ENCODE measurements at regions not wholly inside any gene's neighbourhood (a gene's known extent, or its start where the extent isn't known, plus 50 kb on each side); places are given as distances from the start of the nearest gene placed in this dataset.

DNA sequence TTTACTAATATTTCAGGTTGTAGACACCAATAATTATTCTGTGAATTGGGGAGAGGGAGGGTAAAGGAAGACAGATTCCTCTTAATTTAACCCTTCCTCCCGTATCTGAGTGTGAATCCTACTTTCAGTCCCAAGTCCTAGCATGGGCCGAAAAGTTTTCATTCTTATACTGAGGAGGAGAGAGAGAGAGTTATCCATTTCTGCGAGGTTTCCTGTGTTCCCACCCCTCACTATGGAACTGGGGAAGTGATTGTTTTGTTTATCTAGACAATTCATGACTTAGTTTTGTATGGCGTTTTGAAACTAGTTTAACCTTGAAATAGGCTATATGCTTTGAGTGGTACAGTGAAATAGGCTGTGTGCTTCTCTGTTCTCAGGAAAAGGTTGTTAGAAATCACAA lies 134.0 kb upstream of the DPYD start:
- no peak for DNase-seq

DNA sequence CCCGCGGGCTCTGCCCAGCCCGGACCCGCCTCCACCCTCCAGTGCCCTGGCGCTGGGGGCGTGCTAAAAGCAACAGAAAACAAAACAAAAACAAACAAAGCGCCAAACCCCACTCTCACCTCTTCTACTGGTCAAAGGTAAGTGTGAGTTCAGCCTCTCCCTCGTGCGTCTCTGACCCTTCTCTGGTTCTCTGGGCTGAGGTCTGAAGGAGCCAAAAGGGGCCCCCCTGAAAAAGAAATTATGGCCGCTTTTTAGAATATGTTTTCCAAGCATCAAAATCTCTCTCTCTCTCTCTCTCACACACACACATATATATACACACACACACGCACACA lies 133.5 kb upstream of the DPYD start:
- DNase-seq = no peak

DNA sequence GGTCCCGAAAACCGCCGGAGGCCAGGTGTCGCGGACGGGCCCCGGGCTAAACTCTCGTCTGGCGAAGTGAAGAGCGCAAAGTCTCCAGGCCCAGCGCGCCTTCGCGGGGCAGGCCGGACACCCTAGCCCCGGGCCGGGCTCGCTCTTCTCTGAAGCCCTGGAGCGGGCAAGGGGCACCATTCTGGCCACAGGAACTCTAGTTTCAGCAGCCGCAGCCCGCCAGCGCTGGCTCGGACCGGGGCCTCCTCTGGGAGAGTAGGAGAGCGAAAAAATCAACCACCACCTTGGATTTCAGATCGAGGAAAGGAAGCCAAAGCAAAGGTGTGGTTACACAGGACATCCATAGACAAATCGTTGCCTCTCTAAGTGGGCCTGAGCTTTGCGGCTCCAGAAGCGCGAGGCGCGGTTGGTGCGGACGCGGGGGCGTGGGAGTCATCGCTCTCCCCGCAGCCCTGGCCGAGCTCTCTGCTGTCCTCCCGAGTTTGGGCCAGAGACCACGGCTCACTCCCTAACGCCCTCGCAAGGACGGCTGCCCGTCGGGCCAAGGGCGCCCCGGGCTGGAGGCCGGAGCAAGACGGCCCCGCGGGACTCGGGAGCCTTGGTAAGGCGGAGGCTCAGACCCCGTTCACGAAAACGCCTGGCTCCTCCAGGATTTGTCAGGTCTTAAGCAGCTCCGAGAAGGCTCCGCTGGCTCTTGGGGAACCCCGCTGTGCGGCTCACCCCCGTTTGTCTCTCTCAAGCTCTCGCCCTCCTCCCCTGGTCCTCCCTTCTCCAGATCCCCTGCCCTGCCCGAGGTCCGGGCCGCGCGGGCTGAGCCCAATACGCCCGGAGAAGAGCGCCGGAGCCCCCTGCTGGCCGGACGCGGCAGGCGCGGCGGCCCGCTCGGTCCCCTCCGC lies 132.9 kb upstream of the DPYD start:
- DNase-seq = peak; percentile 57

DNA sequence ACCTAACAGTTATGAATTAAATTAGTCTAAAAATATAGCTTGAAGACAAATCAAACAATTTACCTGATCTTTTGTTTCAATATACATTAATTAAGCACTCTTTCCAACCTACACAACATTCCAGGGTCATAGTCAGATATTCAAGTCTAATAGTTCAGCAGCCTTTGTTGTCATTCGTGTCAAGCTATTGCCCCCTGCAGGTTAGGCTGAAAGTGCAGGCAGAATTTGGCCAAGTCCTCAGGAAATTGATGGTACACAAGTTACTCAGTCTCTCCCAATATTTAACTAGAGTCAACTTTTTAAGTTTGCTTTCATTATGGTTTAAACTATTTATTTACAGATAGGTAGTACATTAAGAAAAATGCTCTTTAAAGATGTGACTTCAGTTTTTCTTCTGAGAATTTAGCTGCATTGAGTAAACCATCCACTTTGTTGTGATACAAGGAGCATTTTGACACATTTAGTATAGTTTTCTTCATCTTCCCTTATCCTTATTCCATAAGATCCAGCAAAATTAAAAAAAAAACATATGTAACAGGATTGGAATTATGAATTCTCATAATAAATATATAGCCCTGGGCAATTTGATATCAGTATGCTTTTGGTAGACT lies 130.3 kb upstream of the DPYD start:
- peak; percentile 74 for DNase-seq

DNA sequence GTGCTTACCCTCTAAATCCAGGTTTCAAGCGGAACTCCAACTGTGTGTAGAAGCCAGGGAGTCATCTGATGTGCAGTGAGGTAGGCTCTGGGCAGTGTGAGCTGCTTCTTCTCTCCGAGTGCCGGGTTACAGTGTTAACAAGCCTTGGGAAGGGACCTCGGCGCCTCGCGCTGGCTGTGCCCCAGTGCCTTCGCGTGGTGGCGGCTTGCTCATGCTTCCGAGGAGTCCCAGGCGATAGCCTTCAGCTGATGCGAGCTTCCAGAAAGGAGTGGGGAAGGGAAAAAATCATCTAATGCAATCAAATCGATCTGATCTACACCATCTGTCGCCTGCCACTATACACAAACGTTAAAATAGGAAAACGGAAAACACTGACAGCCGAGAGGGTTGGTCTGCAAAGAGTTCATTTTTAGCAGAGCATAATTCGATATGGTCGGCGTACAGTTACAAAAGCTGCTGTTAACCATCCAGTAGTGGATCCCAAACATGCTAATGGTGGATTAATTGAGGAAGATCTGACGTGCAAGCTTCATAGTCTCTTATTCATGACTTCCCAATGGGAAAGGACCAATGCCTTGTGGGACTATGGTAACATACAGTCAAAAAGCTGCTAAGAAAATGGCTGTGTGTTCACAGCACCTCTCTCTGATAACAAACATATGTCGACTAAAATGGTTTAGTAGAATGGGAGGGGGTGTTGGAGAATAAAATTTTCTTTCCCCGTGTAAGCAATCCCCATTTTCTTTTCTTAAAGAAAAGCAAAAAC lies 128.7 kb upstream of the DPYD start:
- DNase-seq = no peak

DNA sequence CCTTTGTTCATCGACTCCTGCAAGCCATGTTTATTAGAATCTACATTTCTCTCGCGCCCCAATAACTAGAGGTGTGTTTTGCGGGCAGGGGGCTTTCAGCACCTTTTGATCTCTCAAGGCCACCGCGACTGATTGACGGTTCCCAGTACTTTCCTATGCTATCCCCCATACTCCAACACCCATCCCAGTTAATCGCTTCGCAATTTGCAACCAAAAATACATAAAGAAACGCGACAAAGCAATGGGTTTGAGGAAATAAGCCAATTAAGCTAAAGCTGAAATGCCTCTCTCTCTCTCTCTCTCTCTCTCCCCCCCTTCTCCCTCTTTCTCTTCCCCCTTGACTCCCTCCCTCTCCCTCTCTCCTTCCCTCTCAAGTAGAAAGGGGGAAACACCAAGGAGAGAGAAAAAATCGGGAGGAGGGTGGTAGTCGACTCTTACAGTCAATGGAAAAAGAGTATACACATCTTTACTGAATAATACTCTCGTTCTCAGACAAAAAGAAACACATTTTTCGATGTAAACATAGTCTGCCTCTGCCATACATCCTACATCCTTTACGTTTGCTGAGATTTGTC lies 128.0 kb upstream of the DPYD start:
- DNase-seq = no peak

DNA sequence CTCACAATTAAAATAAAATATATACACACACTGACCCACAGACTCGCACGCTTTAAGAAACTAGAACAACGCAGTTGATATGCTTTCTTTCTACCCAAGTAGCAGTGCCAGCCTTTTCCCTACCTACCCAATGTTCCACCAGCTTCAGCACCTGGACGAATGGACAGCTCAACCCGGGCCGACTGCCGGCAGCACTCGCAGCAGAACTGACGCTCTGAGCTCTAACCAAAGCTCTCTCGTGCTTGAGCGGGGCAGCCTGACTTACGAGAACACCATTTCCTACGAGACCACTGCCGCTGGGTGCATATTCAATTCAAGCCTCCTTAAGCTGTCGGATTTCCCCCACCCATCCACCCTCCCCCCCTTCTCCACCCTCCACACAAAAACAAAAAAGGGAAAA lies 127.4 kb upstream of the DPYD start:
- DNase-seq = no peak

DNA sequence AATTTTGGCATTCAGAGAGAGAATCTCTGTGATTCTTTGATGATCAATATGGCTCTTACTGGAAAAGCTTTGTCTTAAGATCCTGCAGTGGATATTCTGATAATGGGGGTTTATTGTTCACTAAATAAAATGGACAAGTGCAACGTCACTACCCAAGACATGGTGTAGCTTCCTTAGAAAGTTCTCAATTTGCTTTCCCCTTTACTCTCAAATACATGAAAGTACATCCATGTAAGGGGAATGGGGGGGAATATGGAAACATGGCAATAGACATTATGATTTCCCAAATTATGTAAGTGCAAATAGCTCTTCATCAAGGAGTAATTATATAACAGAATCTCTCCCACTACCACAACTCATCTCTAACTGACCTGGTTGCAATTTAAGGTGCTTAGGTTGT lies 126.3 kb upstream of the DPYD start:
- no peak for DNase-seq

DNA sequence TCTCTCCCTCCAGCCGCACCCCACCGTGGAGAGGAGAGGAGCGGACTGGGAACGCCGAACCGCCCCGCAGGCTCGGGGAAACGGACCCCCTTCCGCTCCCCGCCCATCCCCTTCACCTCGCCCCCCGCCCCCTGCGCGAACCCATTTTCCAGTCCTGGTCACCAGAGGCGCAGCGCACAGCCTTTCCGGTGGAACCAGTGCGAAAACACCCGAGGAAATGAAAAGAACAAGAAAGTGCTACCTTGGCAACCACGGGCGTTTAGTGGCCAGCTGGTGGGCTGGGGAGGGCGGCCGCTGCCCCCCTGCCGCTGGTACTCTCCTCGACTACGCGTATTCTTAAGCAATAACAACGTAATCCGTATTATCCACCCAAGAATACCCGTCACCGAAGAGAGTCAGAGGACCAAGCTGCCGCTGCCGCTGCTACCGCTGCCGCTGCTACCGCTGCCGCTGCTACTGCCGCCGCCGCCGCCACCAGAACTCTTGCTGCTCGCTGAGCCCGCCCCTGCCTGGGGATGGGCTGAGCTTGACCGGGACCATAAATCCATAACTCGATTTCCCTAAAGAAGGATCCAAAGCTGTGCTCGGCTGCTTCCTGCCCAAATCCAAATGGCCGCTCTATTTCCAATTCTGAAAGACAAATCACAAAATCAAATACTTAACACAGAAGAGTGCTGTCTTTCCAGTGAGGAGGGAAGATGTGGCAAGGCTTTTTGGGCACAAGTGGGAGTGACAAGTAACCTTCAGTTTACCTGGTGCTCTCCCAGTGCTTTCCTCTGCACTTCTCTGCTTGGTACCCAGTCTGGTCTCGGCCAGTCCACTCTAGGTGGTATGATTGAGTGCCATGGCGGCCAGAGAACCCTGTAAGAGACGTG lies 125.2 kb upstream of the DPYD start:
- DNase-seq = peak; percentile 46

DNA sequence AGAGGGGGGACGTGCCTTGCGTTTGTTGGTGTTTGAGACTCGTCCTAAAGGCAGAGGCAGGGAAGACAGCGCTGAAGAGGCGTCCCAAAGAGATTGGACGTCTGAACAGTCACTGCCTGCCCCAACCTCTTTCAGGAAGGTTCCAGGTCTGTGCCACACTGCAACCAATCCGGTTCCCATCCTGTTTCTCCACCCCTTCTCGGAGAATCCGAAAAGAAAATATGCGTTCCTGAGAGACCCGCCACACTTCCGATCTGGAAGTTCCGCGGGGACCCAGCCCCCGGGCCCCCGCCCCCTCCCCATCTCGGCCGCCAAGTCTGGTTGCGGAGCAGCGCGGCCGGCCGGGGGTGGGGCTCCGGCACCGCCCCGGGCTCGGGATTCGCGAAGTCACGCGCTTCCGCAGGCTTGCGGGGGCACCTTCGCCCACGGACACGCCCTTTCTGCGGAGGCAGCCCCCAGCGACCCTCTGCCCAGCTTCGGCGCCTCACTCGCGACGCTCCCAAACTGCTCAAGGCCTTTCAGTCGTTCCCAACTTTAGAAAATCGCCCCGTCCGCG lies 124.5 kb upstream of the DPYD start:
- DNase-seq = peak; percentile 39

DNA sequence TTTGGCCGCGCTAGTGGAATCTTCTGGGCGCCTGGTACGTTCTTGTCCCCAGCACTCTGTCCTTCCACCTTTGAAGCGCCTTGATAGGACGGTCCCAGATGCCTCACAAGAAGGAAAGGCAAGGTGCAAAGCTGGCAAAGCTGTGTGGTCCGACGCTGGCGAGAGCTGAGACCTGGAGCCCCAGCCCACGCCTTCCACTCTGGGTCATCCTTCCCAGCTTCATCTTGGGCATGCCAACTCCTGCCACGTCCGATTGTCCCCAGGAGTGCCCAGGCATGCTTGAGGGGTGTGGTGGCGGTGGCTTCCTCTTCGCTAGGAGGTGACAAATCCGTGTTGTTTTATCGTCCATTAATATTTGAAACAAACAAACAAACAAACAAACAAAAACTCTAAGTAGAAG lies 123.9 kb upstream of the DPYD start:
- DNase-seq = no peak

DNA sequence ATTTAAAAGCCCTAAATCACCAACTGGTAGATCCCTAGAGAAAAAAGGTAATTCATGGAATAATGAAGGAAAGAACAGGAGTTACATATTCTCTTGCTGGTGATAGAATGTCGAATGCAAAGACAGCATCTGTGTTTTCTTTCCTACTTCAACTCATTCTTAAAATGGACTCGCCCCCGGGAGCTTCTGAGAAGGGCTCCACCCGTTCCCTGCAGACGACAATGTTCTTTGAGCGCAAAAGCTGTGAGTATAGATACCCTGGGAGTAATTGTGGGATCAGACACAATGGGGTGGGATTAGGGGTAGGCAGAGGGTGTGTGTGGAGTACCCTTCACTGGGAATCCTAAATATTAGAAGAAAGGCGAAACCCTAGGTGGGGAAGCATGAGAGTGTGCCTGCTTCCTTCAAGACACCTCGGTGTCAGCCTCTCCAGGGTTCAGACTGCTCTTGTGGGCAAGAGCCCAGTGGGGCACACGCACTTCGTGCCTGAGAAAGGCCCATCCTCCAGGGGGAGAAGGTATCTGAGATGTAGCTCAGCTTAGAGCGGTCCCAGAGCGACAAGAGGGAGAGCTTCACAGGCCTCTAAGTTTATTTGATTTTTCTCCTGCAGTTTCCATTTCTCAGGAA lies 123.3 kb upstream of the DPYD start:
- DNase-seq = no peak

DNA sequence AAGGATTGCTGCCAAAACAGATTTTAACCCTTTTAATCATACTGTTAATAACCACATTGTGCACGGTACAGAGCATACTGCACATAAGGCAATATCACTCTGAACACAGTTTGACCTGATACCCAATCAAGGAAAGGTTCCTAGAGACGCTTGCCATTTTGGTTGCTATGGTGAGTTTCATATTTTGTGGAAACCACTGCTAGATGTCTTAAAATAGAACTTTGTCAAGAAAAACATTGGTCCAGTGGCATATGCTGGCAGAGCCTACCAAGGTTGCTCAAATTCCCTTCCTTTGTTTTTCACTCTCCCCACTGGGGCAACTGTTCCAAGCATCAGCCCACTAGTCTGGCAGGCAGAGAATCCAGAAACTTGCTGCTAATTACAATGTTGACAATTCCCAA lies 114.8 kb upstream of the DPYD start:
- DNase-seq = peak; percentile 90

DNA sequence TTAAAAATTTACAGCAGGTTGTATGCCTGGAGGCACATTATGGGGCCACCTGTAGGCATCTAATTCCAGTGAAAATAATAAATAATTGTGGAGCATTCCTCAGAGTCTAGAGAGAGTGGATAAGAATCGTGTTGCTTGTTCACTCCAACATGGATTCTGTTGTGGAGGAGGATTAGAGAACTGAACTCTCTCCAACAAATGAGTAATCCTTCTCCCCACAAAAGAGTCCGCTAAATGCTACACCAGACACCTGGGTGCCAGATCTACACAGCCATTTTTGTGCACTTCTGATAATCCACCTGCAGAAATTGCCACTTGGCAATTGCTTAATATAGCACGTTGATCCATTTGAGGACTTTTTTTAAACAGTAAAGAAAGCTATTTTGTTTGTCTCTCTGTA lies 113.7 kb upstream of the DPYD start:
- peak; percentile 42 for DNase-seq

DNA sequence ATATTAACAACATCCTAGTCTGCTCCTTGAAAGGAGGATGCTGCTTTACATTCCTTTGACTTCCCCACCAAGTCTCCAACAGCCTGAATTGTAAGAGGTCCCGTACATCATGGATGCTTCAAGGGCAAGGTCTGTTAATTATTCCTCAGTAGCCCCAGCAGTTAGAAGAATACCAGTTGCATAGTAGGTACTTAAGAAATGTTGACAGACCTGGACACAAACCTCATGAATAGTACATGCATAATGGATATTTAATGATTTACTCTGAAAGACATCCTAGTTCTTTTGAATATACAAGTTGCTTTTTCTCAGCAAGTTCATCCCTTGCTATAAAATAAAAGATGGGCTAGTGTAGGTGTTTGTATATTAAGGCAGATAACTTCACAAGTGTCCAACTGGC lies 112.1 kb upstream of the DPYD start:
- no peak for DNase-seq

DNA sequence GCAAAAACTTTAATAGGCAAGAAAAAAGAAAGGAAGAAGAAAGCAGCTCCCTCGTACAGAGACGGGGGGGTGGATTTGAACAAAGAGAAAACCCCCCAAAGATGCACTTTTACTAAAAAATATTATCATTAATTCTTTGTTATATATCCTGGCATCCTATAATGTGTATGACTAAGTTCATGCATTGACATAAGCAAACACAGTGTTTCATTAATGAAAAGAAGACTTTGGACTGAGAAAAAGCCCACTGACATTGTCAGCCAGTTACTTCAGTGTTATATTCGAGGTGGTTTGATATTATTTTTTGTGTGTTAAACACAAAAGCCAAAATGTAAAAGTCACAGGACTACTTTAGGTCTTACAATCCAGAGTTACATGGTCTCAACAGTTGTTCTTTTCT lies 110.1 kb upstream of the DPYD start:
- no peak for DNase-seq

DNA sequence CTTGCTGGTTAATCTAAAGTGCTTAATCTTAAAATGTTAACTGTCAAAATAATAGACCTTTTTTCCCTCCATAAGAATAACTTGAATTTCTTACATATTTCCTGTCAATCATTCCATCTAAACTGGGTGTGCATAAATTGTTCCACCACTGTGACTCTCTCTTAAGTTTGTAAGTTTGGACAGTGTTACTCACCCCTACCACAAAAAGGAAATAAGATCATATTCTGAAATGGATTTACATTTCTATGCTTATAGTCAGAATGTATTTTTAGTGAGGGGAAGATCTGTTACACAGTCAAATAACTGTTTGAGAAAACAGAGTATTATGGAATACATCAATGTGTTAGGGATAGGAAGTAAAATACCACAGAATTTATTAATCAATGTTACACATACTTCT lies 109.6 kb upstream of the DPYD start:
- no peak for DNase-seq

DNA sequence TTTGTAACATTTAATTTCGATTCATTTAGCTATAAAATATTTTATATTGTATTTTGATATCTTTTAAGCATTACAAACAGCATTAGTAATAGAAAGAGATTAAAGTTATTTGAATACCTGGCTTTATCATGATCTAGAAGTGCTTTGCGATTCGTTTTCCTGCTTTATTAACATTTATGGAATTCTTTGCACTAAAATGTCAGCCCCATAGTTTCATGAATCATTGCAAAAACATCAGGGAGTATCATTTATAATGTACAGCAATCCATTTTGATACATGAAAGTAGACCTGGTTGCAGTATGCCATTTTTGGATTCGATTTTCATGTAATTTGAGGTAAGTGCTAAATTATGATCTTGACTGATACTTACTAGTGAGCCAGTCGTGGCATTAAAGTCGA lies 108.0 kb upstream of the DPYD start:
- no peak for DNase-seq

DNA sequence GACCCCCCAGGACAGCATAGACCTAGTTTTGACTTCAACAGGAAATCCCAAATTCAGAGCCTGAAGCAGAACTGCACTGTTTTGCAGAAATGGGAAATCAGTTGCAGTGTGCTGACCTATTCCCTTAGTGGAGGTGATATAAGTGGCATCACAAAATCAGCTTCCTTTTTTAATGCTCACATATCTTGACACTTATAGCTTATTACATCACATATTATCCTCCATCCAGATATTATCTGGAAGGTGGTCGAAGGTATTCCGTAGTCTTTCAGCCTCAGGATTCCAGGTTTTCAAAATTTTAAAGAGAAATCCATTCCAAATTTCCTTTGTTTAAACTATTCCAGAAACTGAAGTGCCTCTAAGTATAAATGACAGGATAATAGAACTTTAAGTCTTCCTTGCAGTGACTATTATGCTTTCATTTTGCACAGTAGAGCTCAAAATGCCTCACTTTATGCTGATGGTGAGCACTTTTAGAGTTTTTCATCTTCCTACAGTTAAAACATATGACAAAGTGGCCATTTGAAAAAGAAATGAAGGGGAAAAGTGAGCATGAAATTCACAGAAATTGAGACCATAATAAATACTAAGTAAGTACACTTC lies 106.4 kb upstream of the DPYD start:
- DNase-seq = no peak

DNA sequence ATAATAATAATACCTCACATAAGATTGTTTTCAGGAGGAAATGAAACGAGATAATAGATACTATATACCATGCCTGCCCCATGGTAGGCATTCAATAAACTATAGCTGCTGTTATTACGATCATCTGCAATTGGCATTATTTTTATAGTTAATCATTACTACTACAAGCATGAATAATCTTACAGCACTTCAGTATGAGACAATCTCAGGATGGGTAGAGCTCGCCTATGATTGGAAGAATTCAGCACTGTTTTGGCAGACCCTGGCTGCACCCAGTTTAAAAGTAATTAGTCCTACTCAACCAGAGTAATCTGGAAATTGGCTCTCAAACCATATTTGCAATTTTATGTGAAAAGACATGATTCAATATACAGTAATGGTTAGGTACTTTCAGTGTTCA lies 105.0 kb upstream of the DPYD start:
- DNase-seq = no peak

DNA sequence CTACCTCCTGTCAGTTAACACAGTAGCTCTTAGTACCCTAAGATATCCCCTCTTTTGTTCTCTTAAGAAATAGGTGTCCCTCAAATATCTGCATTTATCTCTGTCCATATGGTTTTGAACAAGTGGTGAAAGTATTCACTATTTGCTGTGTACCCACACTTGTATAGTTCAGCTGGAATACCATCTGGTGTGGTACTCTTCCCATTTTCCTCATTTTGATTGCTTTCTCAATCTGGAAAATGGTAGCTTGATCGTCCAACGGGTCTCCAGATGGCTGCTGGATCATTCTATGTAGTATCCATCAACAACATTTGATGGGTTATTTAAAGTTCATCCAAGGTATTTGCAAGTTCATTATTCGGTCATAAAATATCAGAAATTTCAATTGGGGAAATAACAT lies 100.3 kb upstream of the DPYD start:
- no peak for DNase-seq

DNA sequence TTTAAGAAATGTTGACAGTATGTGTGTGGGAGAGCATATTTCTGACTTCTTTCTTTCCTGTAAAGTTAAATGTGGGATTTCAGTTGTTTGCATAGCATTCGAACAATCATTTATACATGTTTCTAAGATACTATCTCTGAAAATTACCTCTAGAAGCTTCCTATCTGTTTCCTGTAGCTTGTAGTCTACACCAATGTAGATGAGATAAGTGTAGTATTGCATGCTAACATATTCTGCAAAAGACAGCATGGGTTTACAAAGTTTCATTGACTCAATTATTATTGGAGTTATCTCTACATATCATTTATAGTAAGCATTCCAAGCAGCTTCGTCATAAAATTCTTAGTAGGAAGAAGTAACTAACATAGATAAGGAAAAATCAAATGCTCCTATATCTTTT lies 98.9 kb upstream of the DPYD start:
- no peak for DNase-seq
